ENCODE measurements at regions not wholly inside any gene's neighbourhood (a gene's known extent, or its start where the extent isn't known, plus 50 kb on each side); places are given as distances from the start of the nearest gene placed in this dataset.

DNA sequence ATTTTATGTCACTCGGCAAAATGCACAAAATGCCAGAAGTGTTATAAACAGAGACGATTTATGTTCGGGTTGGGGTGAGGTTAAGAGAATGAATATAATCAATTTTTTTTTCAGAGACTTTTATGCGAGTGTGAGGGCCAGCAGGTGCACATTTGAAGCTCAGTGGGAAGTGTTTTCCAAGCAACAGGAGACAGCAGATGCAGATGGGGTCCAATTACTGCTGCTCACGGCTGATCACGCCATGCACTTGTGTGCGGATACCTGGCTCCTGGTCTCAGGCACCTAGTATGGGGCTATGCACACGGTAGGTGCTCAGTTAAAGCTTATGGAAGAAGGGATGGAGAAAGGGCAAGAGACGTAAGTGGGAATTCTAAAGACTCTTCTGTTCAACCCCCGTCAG lies 249.1 kb downstream of the MIAT start:
- Histone ChIP-seq H3K4me2 (ENCODE audit: low read length) (no peak overlapping the region), H4K20me1 (ENCODE audit: insufficient read depth, low read length) (no peaks in the 10 kb centered on the region), H3K79me2 (ENCODE audit: low read length) (no peaks in the 10 kb centered on the region), H3K27ac (ENCODE audit: low read length) (no peak overlapping the region), H2AFZ (ENCODE audit: low read depth, low read length) (no peak overlapping the region), H3K4me1 (ENCODE audit: low read length) (no peaks in the 10 kb centered on the region), H3K27me3 (ENCODE audit: low read depth, low read length) (peaks cover 16% of the 10 kb centered on the region), H3K9me3 (ENCODE audit: insufficient read depth, low read length) (no peaks in the 10 kb centered on the region), H3K36me3 (replicated peaks; ENCODE audit: low read depth, low read length) (no peaks in the 10 kb centered on the region), H3K4me3 (ENCODE audit: low read length) (no peak overlapping the region), H3K9ac (ENCODE audit: low read length) (no peak overlapping the region)
- TF ChIP-seq EZH2phosphoT487 (IDR thresholded peaks at IDR 0.05; ENCODE audit: low read depth), result no peak
- TF ChIP-seq CTCF (IDR thresholded peaks at IDR 0.05; ENCODE audit: low read depth, low read length), result no peak

GRCh38 chr22:26907366-26907765 lies 250.0 kb downstream of the MIAT start:
- TF ChIP-seq CTCF (IDR thresholded peaks at IDR 0.05; ENCODE audit: low read depth, low read length) (no peak), EZH2phosphoT487 (IDR thresholded peaks at IDR 0.05; ENCODE audit: low read depth) (no peak)
- Histone ChIP-seq H3K4me1 (ENCODE audit: low read length) (no peaks in the 10 kb centered on the region), H2AFZ (ENCODE audit: low read depth, low read length) (no peak overlapping the region), H3K79me2 (ENCODE audit: low read length) (no peaks in the 10 kb centered on the region), H3K9me3 (ENCODE audit: insufficient read depth, low read length) (no peaks in the 10 kb centered on the region), H3K4me2 (ENCODE audit: low read length) (no peak overlapping the region), H3K27ac (ENCODE audit: low read length) (no peak overlapping the region), H3K36me3 (replicated peaks; ENCODE audit: low read depth, low read length) (no peaks in the 10 kb centered on the region), H3K27me3 (ENCODE audit: low read depth, low read length) (peaks cover 24% of the 10 kb centered on the region), H3K9ac (ENCODE audit: low read length) (no peak overlapping the region), H4K20me1 (ENCODE audit: insufficient read depth, low read length) (no peaks in the 10 kb centered on the region), H3K4me3 (ENCODE audit: low read length) (no peak overlapping the region)

DNA sequence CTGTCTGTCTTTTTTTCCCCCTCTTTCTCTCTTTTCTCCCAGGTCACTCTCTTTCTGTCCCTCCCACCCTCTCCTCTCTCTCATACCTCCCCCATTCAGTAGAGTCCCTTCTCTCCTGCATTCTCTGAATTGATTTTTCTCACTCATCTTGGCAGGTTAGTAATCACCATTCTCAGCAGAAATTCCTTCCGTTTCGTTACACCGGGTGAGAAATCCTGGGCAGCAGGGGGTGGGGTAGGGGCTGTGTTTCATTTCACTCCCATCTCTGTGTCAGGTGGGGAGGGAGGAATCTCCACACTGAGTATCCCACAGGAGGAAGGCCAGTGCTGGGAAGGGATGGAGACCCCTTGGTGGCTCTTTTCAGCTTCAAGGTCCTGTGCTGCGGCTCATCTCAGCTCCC lies 253.5 kb downstream of the MIAT start:
- no peak overlapping the region for H3K27ac ChIP-seq (ENCODE audit: low read length)
- H3K36me3 ChIP-seq (replicated peaks; ENCODE audit: low read depth, low read length), result no peaks in the 10 kb centered on the region
- no peaks in the 10 kb centered on the region for H4K20me1 ChIP-seq (ENCODE audit: insufficient read depth, low read length)
- no peaks in the 10 kb centered on the region for H3K79me2 ChIP-seq (ENCODE audit: low read length)
- H3K9me3 ChIP-seq (ENCODE audit: insufficient read depth, low read length), result no peaks in the 10 kb centered on the region
- H3K9ac ChIP-seq (ENCODE audit: low read length), result no peak overlapping the region
- no peak overlapping the region for H2AFZ ChIP-seq (ENCODE audit: low read depth, low read length)
- no peak overlapping the region for H3K4me3 ChIP-seq (ENCODE audit: low read length)
- peaks cover 18% of the 10 kb centered on the region for H3K27me3 ChIP-seq (ENCODE audit: low read depth, low read length)
- no peaks in the 10 kb centered on the region for H3K4me1 ChIP-seq (ENCODE audit: low read length)
- no peak overlapping the region for H3K4me2 ChIP-seq (ENCODE audit: low read length)
- TF ChIP-seq CTCF (IDR thresholded peaks at IDR 0.05; ENCODE audit: low read depth, low read length) (no peak), EZH2phosphoT487 (IDR thresholded peaks at IDR 0.05; ENCODE audit: low read depth) (no peak)

GRCh38 chr22:26912655-26913345 lies 255.4 kb downstream of the MIAT start:
- Histone ChIP-seq H3K4me1 (ENCODE audit: low read length) (no peaks in the 10 kb centered on the region), H3K9me3 (ENCODE audit: insufficient read depth, low read length) (no peaks in the 10 kb centered on the region), H4K20me1 (ENCODE audit: insufficient read depth, low read length) (no peaks in the 10 kb centered on the region), H3K79me2 (ENCODE audit: low read length) (no peaks in the 10 kb centered on the region), H3K9ac (ENCODE audit: low read length) (no peak overlapping the region), H3K4me3 (ENCODE audit: low read length) (no peak overlapping the region), H3K27ac (ENCODE audit: low read length) (no peak overlapping the region), H3K36me3 (replicated peaks; ENCODE audit: low read depth, low read length) (no peaks in the 10 kb centered on the region), H3K4me2 (ENCODE audit: low read length) (no peak overlapping the region), H3K27me3 (ENCODE audit: low read depth, low read length) (peaks cover 21% of the 10 kb centered on the region; the same call in 1 of the 2 replicates), H2AFZ (ENCODE audit: low read depth, low read length) (no peak overlapping the region)
- TF ChIP-seq EZH2phosphoT487 (IDR thresholded peaks at IDR 0.05; ENCODE audit: low read depth) (no peak), CTCF (IDR thresholded peaks at IDR 0.05; ENCODE audit: low read depth, low read length) (no peak)
